Activated CD8-positive, alpha-beta memory T cell treated with anti-CD3 and anti-CD28 coated beads, Interleukin-2, amount 50 U/mL, for 24 hours (primary cell): ENCODE measurements at regions not wholly inside any gene's neighbourhood (a gene's known extent, or its start where the extent isn't known, plus 50 kb on each side); places are given as distances from the start of the nearest gene placed in this dataset.
"Not testable (repeated sequence)": the region's sequence is repeated elsewhere in the genome, so short reads cannot be mapped to it uniquely, and the experiment has no call there.

Source experiments
- DNase-seq: peaks from one replicate; pipeline ENCODE4 v3.0.0-alpha.2; 2020; ENCODE audit errors: extremely low read depth

GRCh38 chr6:10180138-10181074, 234.5 kb downstream of the TFAP2A start:
- DNase-seq: no peak

GRCh38 chr6:10177704-10178103, 237.2 kb downstream of the TFAP2A start:
- no peak for DNase-seq

- no peak for DNase-seq
These were observed 239.5 kb downstream of the TFAP2A start for GRCh38 chr6:10175362-10175761.

GRCh38 chr6:10174761-10175160, 240.1 kb downstream of the TFAP2A start:
- DNase-seq: no peak

GRCh38 chr6:10174056-10174455, 240.8 kb downstream of the TFAP2A start:
- no peak for DNase-seq

- not testable (repeated sequence) for DNase-seq
These were observed 243.2 kb downstream of the TFAP2A start for GRCh38 chr6:10171706-10172105.

- no peak for DNase-seq
These were observed 244.1 kb downstream of the TFAP2A start for GRCh38 chr6:10170816-10171215.

GRCh38 chr6:10166031-10166430, 248.8 kb downstream of the TFAP2A start:
- no peak for DNase-seq

- DNase-seq: no peak
These were observed 251.5 kb downstream of the TFAP2A start for GRCh38 chr6:10163203-10163962.

GRCh38 chr6:10156875-10157274, 258.0 kb downstream of the TFAP2A start:
- DNase-seq: no peak

- no peak for DNase-seq
These were observed 260.6 kb downstream of the TFAP2A start for GRCh38 chr6:10154251-10154650.

GRCh38 chr6:10151144-10151915, 263.5 kb downstream of the TFAP2A start:
- DNase-seq: no peak

- DNase-seq: no peak
These were observed 265.3 kb downstream of the TFAP2A start for GRCh38 chr6:10149603-10150002.

- no peak for DNase-seq
These were observed 268.0 kb downstream of the TFAP2A start for GRCh38 chr6:10146715-10147451.

GRCh38 chr6:10144772-10145171, 270.1 kb downstream of the TFAP2A start:
- DNase-seq: no peak

- DNase-seq: no peak
These were observed 273.0 kb downstream of the TFAP2A start for GRCh38 chr6:10141746-10142443.

- no peak for DNase-seq
These were observed 274.1 kb downstream of the TFAP2A start for GRCh38 chr6:10140824-10141223.

GRCh38 chr6:10140136-10140535, 274.7 kb downstream of the TFAP2A start:
- DNase-seq: no peak

GRCh38 chr6:10138917-10139316, 276.0 kb downstream of the TFAP2A start:
- no peak for DNase-seq

- DNase-seq: no peak
These were observed 278.2 kb downstream of the TFAP2A start for GRCh38 chr6:10136636-10137035.

GRCh38 chr6:10134185-10134584, 280.7 kb downstream of the TFAP2A start:
- DNase-seq: not testable (repeated sequence)
